ENCODE measurements at regions not wholly inside any gene's neighbourhood (a gene's known extent, or its start where the extent isn't known, plus 50 kb on each side); places are given as distances from the start of the nearest gene placed in this dataset.

DNA sequence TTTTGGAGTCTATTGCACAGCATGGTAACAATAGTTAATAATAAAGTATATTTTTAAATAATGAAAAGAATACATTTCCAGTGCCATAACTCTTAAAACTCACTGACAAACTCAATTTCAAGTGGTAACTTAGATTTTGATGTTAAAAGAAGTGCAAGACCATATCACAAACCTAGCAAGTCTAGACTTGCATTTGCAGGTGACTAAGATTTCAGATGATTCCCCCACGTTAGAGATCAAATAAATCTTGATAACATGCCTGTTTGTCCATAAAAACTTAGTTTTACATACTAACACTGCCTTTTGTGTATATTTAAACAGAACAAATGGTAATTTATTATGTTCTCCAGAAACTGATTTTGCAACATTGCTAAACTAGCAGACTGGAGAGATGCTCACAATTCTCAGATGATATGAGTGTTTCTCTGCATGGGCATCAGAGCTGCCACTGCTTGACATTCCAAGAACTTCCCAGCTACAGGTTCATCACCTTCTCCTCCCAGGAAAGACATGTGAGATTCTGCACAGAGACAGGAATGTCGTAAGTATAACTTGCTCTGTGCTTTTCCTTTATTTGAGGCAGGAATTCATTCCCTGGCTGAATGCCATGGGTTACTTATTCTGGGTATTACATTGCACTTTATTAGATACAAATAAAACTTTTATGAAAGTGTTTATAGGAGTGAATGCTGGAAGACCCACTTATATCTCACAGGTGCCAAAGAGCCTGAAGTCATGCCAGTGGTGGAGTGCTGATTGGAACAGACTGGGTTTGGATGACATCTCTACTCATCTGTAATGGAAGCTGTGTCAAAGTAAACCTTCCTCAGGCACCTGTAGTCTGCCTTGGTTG is 160.2 kb upstream of the FOXA2 start:
- no peak for DNase-seq

DNA sequence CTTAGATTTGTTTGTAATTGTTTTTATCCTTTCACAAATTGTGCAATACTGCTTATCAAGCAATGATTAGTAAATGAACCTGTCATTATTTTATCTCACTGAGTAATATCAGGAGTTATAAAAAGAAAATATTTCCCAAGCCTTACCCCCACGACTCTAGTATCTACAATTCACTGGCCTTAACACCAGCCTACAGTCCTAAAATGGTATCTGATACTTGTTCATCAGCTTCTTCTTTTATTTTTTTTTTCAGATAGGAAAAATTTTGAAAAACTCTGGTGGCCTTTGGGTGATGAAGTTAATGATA is 160.8 kb upstream of the FOXA2 start:
- DNase-seq = no peak

DNA sequence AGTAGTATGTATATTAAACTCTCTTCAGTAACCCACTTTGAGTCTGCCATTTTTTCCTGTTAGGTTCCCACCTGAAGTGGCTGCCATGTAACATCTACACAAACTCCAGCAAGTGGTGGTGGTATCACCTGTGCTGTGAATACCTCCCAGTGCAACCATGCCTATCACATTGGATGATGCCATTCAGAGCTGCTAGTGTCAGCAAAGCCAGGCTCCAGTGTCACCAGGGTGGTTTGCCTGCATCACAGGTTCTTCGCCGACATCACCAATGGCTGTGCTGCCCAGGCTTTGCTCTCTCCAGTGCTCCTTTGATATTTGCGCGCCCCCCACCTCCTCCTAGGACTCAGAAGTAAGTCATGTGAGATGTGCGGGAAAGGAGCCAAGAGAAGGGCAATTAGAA is 162.6 kb upstream of the FOXA2 start:
- no peak for DNase-seq

DNA sequence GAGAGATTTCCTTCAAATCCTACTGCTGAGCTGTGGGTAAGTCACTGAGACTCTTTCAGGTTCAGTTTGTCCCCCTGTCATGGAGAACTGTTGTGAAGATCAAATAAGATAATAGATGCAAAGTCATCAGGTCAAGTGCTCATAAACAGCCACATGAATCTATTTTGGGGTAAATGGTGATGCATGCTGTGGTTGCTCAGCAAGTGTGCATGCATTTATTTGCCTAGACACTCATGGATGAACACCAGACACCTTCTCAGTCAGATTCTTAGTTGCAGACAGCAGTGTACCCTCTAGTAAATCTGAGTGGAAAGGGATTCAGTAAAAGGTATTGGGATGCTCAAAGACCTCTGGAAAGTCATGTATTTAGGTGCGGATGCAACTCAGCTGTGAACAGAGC is 168.0 kb upstream of the FOXA2 start:
- DNase-seq = no peak

DNA sequence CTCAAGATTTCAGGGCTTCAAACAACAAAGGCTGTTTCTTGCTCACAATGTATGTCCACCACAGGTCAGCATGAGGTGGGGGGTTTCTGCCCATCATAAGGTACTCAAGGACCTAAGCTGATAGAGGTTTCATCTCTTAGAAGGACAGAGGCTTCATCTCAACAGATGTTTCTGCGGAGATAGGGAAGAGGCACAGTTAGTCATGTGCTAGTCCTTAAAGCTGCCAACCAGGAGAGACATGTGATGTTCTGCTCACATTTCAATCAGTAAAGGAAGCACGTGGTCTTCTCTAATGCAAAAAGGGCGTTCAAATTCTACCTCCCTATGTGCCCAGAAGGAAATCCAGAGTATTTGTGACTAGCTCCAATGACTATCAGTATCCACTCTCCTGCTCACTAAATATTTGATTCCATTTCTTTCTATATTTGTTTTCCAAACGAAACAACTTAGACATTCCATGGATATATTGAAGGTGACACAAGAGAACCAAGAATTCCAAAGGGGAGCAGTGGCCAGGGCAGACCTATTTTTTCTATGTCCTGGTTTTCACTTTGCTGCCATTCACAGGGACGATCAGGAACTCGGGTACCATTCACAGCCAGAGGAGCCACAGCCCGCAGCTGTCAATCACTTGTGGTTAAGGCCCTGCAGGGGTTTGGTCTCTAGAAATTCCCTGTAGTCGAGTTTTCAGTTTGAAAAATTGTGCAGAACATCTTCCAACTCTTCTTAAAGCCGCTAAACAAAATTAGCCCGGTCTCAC is 173.2 kb upstream of the FOXA2 start:
- no peak for DNase-seq

DNA sequence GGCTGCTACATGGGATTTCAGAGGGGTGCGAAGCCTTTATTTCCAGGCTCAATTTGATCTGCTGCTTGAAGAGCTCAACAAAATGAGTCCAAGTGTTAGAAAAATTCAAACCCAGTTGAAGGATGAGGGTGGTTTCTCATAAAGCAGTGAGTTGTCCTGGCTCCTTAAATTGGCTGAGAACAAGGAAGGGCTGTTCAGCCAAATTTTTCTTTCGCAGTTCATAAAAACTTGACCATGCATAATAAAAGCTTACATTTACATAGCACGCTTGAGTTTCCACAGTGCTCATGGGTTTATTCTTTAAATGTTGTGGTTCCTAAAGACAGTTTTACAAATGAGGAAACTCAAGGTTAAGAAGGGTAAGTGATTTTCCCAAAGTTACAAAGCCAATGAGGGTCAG is 174.4 kb upstream of the FOXA2 start:
- no peak for DNase-seq

DNA sequence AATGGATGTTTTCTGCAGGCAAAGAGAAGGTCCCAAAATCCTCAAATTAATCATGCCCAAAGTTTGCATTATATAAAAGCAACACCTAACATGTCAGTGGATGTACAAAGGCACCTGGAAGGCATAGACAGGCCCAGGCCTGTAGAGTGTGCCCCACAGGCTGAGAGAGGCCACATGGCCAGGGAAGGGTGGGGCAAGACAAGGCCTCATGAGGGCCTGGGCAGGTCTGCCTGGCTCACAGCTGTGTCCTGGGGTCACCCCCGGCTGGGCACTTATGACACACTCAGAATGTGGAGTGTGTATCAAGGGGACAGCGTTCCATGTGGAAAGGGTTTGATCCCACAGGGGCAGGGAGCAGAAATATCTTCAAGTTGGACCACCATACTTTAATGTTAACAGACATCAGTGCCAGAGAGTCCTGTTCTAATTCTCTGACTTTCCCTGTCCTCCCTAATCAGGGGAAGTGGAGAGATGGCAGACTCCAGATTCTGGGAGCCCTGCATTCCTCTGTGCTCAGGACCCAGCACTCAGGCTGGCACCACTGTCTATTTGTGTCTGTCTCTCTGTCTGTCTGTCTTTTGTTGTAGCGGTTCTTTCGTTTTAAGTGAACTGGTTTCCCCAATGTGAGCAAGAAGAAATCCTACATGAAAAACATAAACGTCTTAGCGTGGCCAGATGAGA is 178.3 kb upstream of the FOXA2 start:
- no peak for DNase-seq

DNA sequence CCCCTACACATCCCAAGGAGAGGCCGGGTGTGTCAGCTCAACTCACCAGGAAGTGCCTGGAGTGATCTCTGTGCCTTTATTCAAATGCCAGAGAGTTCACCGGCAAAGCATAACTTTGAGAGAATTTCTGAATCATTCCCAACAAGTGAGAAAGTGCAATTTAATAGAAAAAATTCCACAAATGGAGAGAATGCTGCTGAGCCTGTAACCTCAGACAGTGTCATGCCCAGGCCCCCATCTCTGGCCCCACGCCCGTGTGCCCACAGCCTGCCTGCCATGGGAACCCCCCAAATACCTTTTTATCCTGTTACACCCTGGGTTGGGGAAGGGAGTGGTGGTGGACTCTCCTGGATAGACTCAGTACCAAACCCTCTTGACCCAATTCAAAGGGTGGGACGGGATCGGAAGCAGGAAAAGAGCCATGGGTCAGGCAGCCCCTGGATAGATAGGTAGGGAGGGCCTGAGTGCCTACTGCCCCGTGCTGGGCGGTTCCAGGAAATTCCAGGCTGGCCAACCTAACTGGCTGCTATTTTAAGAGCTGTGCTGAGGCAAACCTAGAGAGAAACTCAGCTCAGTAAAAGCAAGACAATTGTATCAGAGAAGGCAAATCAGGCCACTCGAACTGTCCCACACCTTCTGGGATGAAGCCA is 179.0 kb upstream of the FOXA2 start:
- DNase-seq = no peak

DNA sequence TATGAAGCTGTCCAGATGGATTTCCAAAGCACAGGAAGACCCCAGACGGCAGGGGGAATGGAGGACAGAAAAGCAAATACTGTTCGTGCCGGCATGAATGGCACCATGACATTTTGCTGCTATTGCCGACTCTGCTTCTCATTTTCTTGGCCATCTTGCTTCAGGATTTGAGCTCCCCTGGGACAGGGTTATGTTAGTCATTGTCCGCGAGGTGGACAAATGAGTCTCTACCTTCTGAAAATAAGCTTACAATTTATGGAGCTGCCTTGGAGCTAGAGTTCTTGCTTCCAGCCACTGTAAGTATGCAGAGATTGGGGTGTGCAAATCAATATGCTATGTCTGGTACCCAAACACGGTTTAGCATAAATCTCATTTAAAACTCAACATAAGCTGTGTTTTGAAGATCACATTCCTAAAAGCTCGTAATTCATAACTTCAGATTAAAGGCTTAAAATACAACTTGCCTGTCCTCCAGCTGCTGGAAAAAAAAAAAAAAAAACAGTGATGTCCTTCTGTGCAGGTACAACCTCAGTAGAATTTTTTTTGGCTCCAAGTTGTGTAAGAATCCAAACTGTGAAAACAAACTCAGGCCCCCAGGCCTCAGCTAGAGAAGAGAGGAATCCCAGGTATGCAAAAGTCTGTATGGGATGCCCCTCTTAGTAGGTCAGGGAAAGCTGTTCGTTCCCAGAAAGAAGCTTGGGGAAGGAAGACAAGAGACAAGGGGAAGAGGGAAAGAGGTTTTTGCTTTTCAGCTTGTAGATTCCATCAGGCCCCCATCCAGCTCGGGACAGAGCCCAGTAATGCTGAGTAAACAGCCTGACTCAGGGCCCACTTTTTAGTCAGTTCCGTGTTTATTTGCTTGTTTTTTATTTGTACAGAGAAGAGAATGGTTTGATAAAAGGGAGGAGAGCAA is 184.2 kb upstream of the FOXA2 start:
- no peak for DNase-seq

DNA sequence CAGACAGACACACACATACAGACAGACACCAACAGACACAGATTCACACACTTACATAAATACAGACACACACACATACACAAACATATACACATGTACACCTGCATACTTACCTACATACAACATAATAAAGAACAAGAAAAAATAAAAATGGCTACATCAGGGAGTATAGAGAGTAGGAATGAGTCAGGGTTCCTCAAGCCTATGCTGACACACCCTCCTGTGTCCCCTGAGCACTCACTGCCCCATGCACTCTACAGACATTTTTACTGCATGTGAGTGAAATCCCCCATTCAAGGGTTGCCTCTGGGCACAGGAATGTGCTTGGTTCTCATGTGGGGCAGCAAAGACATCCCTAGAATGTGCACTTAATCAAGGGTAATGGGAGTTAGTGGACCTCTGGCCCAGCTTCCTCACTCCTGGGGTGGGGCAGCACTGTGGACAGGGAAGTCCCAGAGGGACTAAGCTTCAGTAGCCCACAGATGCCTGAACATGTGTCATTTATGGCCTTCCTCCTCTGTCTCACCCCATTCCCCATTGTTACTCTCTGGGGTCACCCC is 185.9 kb upstream of the FOXA2 start:
- no peak for DNase-seq

DNA sequence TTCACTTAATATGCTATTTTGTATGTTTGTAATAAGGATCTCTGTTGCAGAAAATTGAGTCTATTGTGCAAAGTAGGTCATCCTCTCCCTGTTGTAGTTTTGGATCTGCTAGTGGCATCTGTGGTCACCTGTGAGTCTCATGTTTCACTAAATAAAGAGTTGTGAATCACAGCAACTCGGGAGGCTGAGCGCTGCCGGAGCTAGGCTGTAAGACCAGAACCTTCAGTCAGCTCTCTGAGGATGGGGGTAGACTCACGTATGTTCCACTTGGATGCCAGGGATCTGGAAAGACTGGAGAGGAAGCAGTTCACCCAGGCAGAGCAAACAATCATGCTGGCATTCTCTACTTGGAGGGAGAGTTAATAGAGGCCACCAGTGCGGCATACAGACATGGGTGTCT is 187.3 kb upstream of the FOXA2 start:
- DNase-seq = no peak

DNA sequence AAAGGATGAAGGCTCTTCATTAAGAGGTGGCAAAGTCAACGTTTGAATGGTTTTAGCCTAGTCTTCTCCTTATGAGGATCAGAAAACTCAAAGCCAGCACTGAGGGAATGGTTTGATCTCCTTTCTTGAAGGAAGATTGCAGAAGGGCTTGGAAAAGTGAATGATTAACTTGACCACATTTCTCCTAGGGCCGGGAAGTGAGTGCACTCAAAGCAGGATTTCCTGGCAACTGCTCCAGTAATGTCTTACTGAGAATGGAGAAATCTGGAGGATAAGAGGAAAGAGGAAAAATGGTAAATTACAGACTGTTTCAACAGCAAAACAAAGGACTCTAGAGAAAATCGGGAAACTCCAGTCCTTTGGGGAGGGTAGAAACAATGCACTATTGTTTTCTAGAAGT is 189.0 kb upstream of the FOXA2 start:
- DNase-seq = no peak

DNA sequence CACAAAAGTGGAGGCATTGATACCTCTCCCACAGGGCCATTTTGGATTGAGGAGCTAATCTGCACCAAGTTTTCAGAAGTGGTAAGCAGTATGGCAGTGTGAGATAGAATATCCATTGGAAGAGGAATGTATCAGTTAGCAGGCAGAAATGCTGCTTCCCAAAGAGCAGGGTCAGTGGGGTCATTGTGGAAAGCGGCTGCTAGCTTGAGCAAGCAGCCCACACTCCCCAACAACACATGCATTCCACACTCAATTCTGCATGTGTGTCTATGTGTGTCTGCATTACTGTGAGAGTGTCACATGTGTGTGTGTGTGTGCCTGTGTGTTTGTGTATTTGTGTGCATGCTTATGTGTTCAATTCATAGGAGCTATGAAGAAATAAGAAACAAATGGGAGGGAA is 190.9 kb upstream of the FOXA2 start:
- no peak for DNase-seq

DNA sequence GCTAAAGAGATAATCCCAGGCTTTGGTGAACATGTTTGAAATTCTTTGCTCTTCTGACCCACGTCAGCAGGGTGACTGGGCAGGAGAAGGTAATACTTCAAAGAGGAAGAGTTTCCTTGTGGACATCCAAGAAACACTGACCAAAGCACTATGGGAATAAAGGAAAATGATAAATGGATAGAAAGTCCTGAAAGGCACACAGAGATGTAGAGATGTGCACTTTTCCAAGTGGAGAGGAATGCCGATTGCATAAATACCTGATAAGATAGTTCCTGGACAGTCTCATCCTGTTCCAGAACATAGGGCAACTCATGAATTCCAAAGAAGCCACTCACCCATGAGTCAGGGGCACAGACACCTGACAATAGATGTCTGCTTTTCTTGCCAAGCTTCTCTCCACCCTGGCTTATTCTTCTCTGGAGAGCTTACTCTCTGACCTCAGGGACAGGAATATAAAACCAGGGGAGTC is 191.3 kb upstream of the FOXA2 start:
- DNase-seq = no peak

DNA sequence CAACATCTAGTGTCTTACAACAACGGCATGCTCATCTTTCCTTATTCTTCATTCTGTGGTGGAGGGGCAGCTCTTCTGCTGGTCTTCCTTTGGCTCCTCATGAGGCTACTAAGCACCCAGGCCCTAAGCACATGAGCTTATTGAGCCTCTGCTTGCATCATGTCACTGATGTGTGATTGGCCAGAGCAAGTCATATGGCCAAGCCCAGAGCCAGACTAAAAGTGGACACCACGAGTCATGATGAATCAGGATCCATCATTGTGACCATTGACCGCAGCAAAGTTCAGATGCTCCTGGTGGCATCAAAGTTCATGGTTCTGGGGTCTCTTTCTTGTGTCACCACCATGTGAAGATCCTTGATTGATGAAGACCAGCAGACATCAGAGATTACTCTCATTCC is 192.0 kb upstream of the FOXA2 start:
- DNase-seq = no peak

DNA sequence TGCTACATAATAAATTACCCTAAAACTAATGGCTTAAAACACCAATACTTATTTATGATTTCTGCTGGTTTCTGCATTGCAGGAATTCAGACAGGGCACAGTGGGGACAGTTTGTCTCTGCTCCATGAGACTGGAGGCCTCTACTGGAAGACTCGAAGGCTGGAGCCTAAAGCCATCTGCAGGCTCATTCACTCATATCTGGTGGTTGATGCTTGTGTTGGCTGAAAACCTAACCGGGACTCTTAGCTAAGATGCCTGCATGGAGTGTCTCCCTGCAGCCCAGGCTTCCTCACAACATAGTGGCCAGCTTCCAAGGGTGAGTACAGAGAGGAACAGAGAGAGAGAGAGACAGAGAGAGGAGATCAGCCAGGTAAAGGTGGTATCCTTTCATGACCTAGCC is 195.5 kb upstream of the FOXA2 start:
- DNase-seq = no peak

DNA sequence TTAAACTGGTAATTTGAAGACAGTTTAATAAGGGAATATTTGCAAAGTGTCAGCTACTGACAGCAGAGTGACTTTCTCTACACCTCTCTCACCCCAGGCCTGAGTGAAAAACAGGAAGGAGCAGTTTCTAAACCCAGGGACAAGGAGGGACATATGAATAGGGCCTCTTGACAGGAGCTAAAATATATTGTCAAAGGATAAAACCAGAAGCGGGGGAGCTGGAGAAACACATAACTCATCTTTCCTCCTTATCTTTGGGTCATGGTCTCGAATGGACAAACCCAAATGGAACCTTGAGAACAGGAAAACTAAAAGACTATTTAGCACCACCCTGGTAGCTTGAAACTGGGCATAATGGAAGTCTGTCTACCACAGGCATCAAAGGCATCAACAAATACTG is 197.5 kb upstream of the FOXA2 start:
- no peak for DNase-seq

DNA sequence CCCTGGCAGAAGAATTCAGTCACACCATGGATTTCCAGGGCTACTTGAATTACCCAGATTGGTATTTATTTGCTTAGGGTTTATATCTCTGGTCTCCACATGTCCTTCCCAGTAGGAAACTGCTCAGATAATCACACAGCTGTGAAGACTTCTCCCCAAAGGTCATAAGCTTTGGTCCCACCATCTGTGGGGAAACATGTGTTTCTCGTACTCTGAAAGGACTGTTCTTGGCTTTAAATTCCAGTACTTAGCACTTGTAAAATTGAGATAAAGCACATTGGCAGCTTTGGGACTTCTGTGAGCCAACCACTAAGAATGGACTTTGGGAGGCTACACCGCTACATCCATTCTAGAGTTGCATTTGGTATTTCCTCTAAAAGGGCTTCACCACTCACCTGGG is 205.3 kb upstream of the FOXA2 start:
- no peak for DNase-seq

DNA sequence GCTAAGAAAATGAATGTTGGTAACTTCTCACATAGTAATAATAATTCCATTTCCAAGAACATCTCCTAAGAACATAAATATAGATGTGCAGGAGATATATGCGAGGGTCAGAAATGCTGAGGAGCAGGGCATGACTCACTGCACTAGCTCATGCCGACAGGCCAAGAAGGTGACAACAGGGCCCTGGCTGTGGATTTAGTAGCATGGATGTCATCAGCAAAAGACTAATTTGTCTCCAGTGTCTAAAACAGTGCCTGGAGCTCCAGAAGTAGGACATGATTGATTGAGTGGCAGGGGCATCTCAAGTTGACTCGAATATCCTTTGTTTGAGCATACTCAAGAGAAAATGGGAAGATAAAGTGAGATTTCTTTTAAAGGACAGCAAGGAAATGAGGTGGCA is 207.0 kb upstream of the FOXA2 start:
- no peak for DNase-seq

DNA sequence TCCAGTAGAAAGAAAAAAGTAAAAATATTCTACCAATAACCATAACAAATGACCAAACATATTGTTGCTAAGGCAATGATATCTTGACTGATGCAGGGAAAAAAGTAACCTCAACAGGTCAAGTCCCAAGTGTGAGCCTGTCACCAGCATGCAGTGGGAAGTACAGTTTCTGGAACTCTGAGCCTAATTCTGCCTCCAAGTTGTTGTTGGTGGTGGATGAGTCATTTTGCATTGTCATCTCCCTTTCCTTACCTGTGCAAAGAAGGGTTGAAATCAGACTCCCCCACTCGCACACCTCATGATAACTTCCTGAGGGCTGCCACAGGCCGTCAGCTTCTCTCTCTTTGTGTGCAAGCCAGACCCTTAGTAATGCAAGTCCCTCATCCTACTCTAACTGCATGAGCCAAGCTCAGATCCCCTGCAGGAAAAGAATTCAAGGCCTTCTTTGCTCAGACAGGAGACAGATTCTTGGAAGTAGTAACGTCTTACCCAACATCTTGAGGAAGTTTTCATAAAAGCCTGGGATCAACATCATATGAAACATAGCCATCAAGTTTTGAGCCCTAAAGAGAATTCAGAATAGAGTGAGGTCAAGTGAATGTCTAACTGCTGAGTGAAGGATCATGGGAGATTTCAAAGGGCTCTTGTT is 207.6 kb upstream of the FOXA2 start:
- DNase-seq = no peak

DNA sequence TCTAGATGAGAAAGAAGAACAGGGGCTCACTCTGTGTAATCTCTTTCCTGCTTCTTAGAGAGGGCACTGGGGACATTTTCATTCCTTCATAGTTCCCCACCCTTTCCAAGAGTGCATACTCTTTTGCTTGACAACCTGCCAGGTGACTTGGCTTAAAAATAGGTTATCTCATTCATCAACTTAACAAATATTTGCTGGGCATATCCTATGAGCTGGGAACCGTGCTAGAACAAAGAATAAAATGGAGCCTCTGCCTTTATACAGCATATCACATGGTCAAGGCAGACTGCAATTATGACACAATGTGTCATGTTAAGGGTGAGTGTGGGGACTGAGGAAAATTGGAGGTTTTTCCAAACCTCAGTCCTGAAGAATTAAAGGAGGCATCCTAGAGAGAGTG is 209.8 kb upstream of the FOXA2 start:
- DNase-seq = no peak

DNA sequence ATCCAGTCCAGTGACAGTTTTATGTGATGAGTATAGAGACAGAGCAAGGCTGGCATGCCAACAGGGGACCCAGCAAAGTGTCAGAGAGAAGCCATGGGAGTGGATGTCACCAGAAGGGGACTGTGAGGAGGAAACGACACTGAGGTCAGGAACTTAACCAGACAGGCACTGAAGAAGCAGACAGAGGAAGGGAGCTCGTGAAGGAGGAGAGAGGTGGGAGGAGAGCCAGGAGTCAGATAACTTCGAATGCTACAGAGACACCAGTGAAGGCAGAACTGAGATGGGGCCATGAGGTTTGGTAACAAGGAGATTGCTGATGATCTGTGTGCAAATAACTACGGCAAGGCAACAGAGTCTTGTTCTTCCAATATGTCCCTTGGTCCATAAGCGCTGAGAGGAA is 211.1 kb upstream of the FOXA2 start:
- DNase-seq = no peak
